HCT116 (cell line): ENCODE measurements at regions not wholly inside any gene's neighbourhood (a gene's known extent, or its start where the extent isn't known, plus 50 kb on each side); places are given as distances from the start of the nearest gene placed in this dataset.
A peak's percentile ranks its signal among the peaks of the same experiment; 100 is the strongest.

Source experiments
- ATAC-seq: fragments of 200-7000 bp; cut with Tn5 transposase; 2 replicates; pipeline ENCODE4 v1.9.1; 2020; ENCODE audit warnings: mild to moderate bottlenecking, moderate library complexity
- BruUV-seq: library from RNA; stranded (reverse); fragments of 400-500 nt; replicated peaks from 2 replicates; lab custom pipeline; 2021; lab: Mats Ljungman, UMichigan
- CTCF ChIA-PET: fragments of 300-600 bp; sonication (Branson Sonifier 250); formaldehyde crosslinking; loops from one replicate; lab custom pipeline; 2021; ENCODE audit warnings: antibody characterized with exemption; lab: Charles Lee
- POLR2A ChIA-PET: fragments of 300-600, 350-600 bp; sonication (Branson Sonifier 250); formaldehyde crosslinking; loops from one replicate; lab custom pipeline; 2021; ENCODE audit warnings: antibody characterized with exemption; lab: Charles Lee
- RAD21 ChIA-PET, 2 experiments: fragments of 300-600 bp; sonication (Branson Sonifier 250); formaldehyde crosslinking; loops; one replicate each; lab custom pipeline; 2023; ENCODE audit warnings: low total read pairs in 2 of 2; ENCODE audit not compliant: uncharacterized antibody in 2 of 2, unreplicated experiment in 2 of 2, low non-redundant PET in 1 of 2; lab: Charles Lee
- DNase-seq: peaks from one replicate; pipeline ENCODE4 v3.0.0-alpha.2; 2010; ENCODE audit warnings: low read depth, low spot score
- H2AFZ ChIP-seq: fragments of 200-600 bp; shearing (Covaris generic), sonication (generic); 2 replicates; pipeline ENCODE4 v1.6.1; 2017; ENCODE audit warnings: low read depth, mixed run types, mixed read lengths, antibody characterized with exemption, low read length; ENCODE audit not compliant: poor library complexity, severe bottlenecking
- H3K27ac ChIP-seq: 2 replicates; pipeline ENCODE4 v1.5.1; 2012; ENCODE audit warnings: low read depth, low read length
- H3K27me3 ChIP-seq: fragments of 200-600 bp; sonication (generic); 2 replicates; pipeline ENCODE4 v1.6.1; 2016; ENCODE audit warnings: mixed run types, low read length, mixed read lengths; ENCODE audit not compliant: insufficient read depth
- H3K36me3 ChIP-seq, 2 experiments: fragments of 200-500 bp in 1 of 2; fragments of 200-600 bp in 1 of 2; sonication (Bioruptor generic) in 1 of 2; sonication (generic) in 1 of 2; 2 replicates each; pipeline versions ENCODE4 v1.5.1 to v1.6.1; 2014 to 2016; ENCODE audit warnings: low read length in 2 of 2, inconsistent platforms in 1 of 2, mixed read lengths in 1 of 2, mixed run types in 1 of 2; ENCODE audit not compliant: insufficient read depth in 2 of 2, control insufficient read depth in 1 of 2
- H3K4me1 ChIP-seq, 2 experiments: fragments of 200-600 bp in 1 of 2; sonication (generic) in 1 of 2; 2 replicates each; pipeline versions ENCODE4 v1.5.1 to v1.6.1; 2012 to 2017; ENCODE audit warnings: low read length in 2 of 2, inconsistent platforms in 1 of 2, mild to moderate bottlenecking in 1 of 2, mixed read lengths in 1 of 2, mixed run types in 1 of 2, moderate library complexity in 1 of 2; ENCODE audit not compliant: insufficient read depth in 2 of 2, control insufficient read depth in 1 of 2
- H3K4me2 ChIP-seq: fragments of 200-600 bp; sonication (generic); 2 replicates; pipeline ENCODE4 v1.6.1; 2017; ENCODE audit warnings: mixed run types, low read length, mixed read lengths
- H3K4me3 ChIP-seq, 2 experiments: fragments of 200-600 bp in 1 of 2; sonication (generic) in 1 of 2; replicated peaks in 1 of 2; 2 replicates each; pipeline ENCODE4 v1.5.1; 2011 to 2016; ENCODE audit warnings: low read length in 2 of 2, control low read depth in 1 of 2, low read depth in 1 of 2, mild to moderate bottlenecking in 1 of 2, mixed read lengths in 1 of 2, mixed run types in 1 of 2
- H3K79me2 ChIP-seq: fragments of 200-600 bp; sonication (generic); 2 replicates; pipeline ENCODE4 v1.6.1; 2017; ENCODE audit warnings: mild to moderate bottlenecking, mixed run types, low read length, moderate library complexity, mixed read lengths; ENCODE audit not compliant: insufficient read depth
- H3K9ac ChIP-seq: fragments of 200-600 bp; sonication (generic); 2 replicates; pipeline ENCODE4 v1.6.1; 2016; ENCODE audit warnings: low read length, mixed read lengths
- H3K9me2 ChIP-seq: fragments of 200-600 bp; sonication (generic), shearing (Covaris generic); 2 replicates; pipeline ENCODE4 v1.6.1; 2017; ENCODE audit warnings: mixed run types, mild to moderate bottlenecking, moderate library complexity; ENCODE audit not compliant: insufficient read depth
- H3K9me3 ChIP-seq, 2 experiments: fragments of 200-500 bp in 1 of 2; fragments of 200-600 bp in 1 of 2; sonication (Bioruptor generic) in 1 of 2; sonication (generic) in 1 of 2; 2 replicates each; pipeline ENCODE4 v1.6.1; 2014 to 2017; ENCODE audit warnings: low read length in 2 of 2, mixed read lengths in 2 of 2, inconsistent platforms in 1 of 2, low read depth in 1 of 2, mild to moderate bottlenecking in 1 of 2, mixed run types in 1 of 2, moderate library complexity in 1 of 2; ENCODE audit not compliant: control insufficient read depth in 1 of 2, insufficient read depth in 1 of 2
- H4K20me1 ChIP-seq: fragments of 200-600 bp; sonication (generic), shearing (Covaris generic); 2 replicates; pipeline ENCODE4 v1.6.1; 2017; ENCODE audit warnings: mixed run types, mild to moderate bottlenecking, moderate library complexity; ENCODE audit not compliant: insufficient read depth
- ATF3 ChIP-seq: IDR thresholded peaks from 2 replicates; pipeline ENCODE4 v1.6.1; 2012
- EZH2 ChIP-seq: fragments of 200-600 bp; sonication (generic); IDR thresholded peaks from 2 replicates; pipeline ENCODE4 v1.6.1; 2017; ENCODE audit warnings: antibody characterized with exemption, mixed run types
- FOSL1 ChIP-seq: IDR thresholded peaks from 2 replicates; pipeline ENCODE4 v1.6.1; 2012; ENCODE audit warnings: low read depth
- POLR2AphosphoS5 ChIP-seq: IDR thresholded peaks from 2 replicates; pipeline ENCODE4 v1.6.1; 2011; ENCODE audit warnings: mild to moderate bottlenecking, low read depth, low read length, moderate library complexity
- RAD21 ChIP-seq: IDR thresholded peaks from 2 replicates; pipeline ENCODE4 v1.6.1; 2012; ENCODE audit warnings: low read depth, mild to moderate bottlenecking
- REST ChIP-seq: IDR thresholded peaks from 2 replicates; pipeline ENCODE4 v1.6.1; 2012; ENCODE audit warnings: low read depth
- SIN3A ChIP-seq: IDR thresholded peaks from 2 replicates; pipeline ENCODE4 v1.6.1; 2012; ENCODE audit warnings: low read depth
- SP1 ChIP-seq: IDR thresholded peaks from 2 replicates; pipeline ENCODE4 v1.6.1; 2012; ENCODE audit warnings: low read depth
- YY1 ChIP-seq: IDR thresholded peaks from 2 replicates; pipeline ENCODE4 v1.6.1; 2011; ENCODE audit warnings: low read length, low read depth, moderate library complexity, mild to moderate bottlenecking; ENCODE audit not compliant: insufficient replicate concordance; ENCODE audit errors: extremely low read depth
- ZBTB33 ChIP-seq: IDR thresholded peaks from 2 replicates; pipeline ENCODE4 v1.6.1; 2011; ENCODE audit warnings: mild to moderate bottlenecking, low read length, moderate library complexity; ENCODE audit not compliant: insufficient replicate concordance; ENCODE audit errors: extremely low read depth
- ZFX ChIP-seq: fragments of 450-650 bp; IDR thresholded peaks from 2 replicates; pipeline ENCODE4 v1.6.1; 2017
- intact Hi-C: fragments of 100-400 bp; cut with micrococcal nuclease; formaldehyde crosslinking; loops from 2 replicates; pipeline ENCODE4 v1.10.0; 2022

- DNase-seq = no peak
- intact Hi-C loops = no loop called here
These were observed 336.3 kb downstream of the BMP4 start for GRCh38 chr14:53620317-53620716.

More at GRCh38 chr14:53620317-53620716, 336.3 kb downstream of the BMP4 start:
- no peak for ATAC-seq
- Histone ChIP-seq H3K27me3 (no peaks in the 10 kb centered on the region), H3K27ac (no peak overlapping the region), H3K4me3 (no peak overlapping the region), H3K4me1 (peaks cover 7 to 16% of the 10 kb centered on the region in 2 experiments), H3K4me2 (peak overlapping the region; percentile 13; the same call in 1 of the 2 replicates), H3K9ac (no peak overlapping the region), H4K20me1 (no peaks in the 10 kb centered on the region), H3K79me2 (no peaks in the 10 kb centered on the region), H3K36me3 (no peaks in the 10 kb centered on the region), H3K9me3 (no peaks in the 10 kb centered on the region), H3K9me2 (no peaks in the 10 kb centered on the region), H2AFZ (no peak overlapping the region)
- no TSS peak for BruUV-seq
- RAD21 ChIA-PET = no interaction called here
- POLR2A ChIA-PET = no interaction called here
- CTCF ChIA-PET = no interaction called here
- TF ChIP-seq FOSL1 (no peak), SIN3A (no peak), ZBTB33 (no peak), EZH2 (no peak), POLR2AphosphoS5 (no peak), ZFX (no peak), YY1 (no peak), REST (no peak), SP1 (no peak), RAD21 (no peak), ATF3 (no peak)
